Globus pallidus (tissue), 1 donor: ENCODE measurements at regions not wholly inside any gene's neighbourhood (a gene's known extent, or its start where the extent isn't known, plus 50 kb on each side); places are given as distances from the start of the nearest gene placed in this dataset.
A peak's percentile ranks its signal among the peaks of the same experiment; 100 is the strongest.
"Not testable (repeated sequence)": the region's sequence is repeated elsewhere in the genome, so short reads cannot be mapped to it uniquely, and the experiment has no call there.

Experiments
- DNase-seq: peaks from one replicate; pipeline ENCODE4 v3.0.0-alpha.2; 2015; ENCODE audit warnings: low spot score

DNA sequence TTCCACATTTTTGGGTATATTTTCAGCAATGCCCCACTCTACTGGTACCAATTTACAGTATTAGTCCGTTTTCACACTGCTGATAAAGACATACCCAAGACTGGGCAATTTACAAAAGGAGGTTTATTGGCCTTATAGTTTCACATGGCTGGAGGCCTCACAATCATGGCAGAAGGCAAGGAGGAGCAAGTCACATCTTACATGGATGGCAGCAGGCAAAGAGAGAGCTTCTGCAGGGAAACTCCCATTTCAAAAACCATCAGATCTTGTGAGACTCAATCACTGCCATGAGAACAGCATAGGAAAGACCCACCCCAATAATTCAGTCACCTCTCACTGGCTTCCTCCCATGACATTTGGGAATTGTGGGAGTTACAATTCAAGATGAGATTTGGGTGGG lies 722.9 kb downstream of the NTRK3 start:
- not testable (repeated sequence) for DNase-seq

DNA sequence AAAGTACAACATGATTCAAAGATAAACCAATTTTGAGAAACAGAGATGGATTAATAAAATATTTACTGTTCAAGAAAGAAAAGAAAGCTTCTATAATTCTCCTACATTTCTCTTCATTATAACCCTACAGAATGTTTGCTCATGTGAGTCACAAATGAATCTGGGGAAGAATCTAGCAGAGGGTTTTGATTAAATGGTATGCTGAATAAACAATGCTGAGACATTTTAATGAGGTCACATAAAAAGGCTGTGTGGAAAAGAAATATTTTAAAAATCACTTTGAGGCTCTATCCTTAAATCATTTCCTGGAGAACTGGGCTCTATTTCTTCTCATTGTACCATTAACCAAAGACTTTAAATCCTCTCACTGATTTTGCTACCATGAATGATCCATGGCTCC lies 727.7 kb downstream of the NTRK3 start:
- DNase-seq = no peak

DNA sequence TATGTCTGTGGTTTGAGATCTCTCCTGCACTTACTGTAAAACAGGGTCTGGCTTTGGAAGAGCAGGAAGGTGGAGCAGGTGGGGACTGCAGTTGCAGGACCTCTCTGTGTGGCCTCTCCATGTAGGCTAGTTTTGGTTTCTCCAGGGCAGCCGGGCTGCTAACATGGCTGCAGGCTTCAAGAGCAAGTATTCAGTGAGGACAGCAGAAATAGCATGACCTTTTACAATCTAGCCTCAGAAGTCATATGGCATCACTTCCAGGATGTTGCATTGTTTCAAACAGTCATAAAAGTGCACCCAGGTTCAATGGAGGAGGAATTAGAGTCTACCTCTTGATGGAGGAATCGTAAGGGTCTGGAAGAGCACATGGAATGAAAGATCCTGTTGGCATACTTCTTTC lies 728.7 kb downstream of the NTRK3 start:
- DNase-seq = no peak

DNA sequence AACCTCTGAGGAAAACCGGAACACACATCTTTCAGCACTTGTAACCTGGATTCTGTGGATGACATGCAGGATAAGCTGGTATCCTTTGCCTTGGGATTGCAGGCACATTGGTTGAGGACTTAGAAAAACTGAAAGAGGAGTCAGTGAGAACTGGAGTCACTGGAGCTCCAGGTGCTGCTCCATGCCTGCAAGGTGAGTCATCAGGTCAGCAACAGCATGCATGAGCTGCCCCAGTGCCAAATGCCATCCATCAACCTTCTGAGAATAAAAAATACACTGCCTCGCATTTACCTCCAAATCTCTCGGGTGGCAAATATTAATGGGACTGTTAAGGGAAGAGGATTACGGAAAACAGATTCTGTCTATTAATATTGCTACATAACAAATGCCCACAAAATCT lies 729.1 kb downstream of the NTRK3 start:
- no peak for DNase-seq

DNA sequence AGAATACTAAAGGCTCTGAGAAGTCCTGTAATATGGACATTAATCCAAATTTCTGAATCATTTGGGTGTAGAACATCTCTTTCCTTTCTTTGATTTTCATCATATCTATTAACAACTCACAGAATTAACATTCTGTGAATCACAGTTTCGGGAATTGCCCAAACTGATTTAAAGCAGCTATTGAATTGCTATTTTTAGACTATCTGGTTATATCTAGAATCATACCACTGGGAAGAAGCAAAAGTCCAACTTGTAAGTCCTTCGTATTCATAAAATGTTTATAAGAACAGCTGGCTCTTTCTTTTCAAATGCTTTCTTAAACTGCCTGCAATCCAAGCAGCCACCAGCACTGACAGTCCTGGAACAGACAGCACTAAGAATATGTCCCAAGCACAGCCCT lies 733.0 kb downstream of the NTRK3 start:
- DNase-seq = no peak

DNA sequence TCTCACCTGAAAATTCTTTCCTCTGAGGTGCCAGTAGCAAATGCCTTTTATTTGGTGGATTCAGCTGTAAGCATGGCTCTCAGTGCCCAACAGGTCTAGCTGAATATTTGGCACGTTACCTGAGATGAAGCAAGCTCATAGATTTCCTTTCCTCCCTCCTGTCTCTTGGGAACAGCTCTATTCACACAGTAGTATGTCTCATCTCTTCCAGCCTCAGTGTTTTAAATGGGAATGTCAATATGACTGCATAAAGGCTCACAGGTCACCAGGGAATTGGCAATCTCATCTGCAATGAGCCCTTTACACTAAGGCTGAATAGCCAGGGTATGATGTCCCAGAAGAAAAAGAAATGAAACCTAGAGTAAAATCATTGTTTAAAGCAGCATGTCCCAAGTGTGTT lies 733.5 kb downstream of the NTRK3 start:
- no peak for DNase-seq

DNA sequence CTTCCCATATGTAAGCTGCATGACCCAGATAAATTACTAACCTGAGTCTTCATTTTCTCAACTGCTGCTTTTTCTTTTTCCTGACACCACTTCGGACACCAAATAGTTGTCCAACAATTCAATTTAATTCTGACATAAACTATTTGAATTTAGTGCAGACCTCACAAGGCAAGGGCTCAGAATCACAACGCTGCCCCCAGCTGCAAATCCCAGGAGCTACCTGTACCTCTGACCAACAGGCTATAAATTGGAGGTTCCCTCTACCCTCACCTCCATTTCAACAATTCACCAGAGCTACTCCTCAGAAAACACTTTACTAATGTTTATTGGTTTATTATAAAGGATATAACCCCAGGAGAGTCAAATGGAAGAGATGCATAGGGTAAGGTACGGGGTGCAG lies 737.6 kb downstream of the NTRK3 start:
- DNase-seq = no peak

DNA sequence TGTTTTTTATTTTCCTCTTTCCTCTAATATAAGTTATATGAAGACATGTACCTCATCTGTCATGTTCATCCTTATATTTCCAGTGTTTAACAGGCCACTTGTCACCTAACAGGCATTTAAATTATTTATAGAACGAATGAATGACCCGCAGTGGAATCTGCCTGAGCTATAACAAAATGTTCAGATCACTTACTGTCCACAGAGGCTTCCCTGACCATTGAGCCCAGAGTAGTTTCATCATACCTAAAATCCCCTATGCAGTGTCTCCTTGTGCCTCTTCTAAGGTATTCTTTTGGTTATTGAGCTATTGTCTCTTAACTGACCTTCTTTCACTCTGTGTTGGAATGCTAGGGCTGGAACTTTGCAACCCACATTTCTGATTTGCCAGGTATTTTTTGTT lies 748.5 kb downstream of the NTRK3 start:
- no peak for DNase-seq

DNA sequence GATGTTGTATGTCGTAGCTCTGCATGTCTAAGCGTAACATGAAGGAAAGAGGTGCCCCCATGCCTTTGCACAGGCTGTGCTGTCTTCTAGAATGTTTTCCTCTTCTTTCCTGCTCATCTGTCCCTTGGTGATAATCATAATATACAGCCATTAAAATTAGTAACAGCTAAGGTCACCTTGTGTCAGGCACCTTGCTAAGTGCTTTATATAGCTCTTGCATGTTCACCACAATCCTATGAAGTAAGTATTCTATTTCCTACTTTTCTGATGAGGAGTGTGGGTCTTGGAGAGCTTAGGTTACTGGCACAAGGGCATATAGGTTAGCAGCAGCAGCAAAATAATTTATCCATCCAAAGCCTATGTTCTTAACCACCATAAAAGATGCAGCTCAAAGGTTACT lies 754.4 kb downstream of the NTRK3 start:
- DNase-seq = no peak

DNA sequence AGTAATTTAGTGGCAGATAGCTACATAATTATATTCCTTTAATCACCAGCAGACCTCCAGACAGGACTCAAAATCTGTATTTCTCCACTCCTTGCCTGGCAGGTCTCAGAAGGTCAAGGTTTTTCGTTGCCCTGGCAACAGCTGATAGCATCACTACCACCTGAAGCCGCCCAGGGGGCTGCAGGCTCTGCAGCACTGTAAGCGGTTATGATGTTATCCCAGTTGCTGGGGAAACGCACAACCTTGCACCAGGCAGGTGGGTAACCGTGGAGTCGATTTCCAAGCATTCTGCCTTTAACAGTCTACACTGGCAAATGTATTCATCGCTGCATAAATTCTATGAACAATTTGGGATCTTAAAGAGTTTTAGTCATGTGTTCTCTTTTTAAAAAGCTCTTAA lies 756.3 kb downstream of the NTRK3 start:
- DNase-seq = no peak

DNA sequence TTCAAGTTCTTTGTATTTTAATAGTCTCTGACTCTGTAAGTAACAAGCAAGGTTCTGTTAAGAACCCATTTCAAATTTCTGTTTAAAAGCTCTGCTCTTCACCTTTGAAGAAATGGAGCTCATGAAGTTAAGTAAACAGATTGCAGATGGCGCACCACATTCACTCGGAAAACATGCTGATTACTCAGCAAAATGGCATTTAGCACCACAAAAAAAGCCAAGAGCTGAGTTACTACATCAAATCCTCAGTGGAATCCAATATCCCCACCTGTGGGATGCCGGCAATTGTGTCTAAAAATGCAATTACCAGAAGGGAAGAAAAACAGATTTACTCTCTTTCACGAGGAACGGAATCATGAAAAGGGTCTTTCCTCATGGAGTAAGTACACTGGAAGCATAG lies 758.0 kb downstream of the NTRK3 start:
- no peak for DNase-seq

DNA sequence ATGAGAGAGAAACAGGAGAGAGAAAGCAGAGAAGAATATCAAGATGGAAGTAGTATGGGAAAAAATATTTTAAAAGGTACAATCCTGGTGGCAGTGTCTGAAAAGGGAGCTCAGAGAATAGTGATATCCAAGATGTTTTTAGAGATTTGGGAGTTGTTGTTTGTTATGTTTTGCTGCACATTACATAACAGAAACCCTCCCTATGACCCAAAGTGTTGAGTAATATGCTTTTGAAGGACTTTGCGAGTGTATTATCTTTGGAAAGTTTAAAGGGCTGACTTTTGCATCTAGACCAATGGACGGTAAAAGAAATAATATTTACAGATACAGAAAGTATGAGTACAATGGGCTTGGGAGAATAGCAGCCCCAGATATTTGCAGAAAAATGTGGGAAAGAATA lies 759.7 kb downstream of the NTRK3 start:
- no peak for DNase-seq

DNA sequence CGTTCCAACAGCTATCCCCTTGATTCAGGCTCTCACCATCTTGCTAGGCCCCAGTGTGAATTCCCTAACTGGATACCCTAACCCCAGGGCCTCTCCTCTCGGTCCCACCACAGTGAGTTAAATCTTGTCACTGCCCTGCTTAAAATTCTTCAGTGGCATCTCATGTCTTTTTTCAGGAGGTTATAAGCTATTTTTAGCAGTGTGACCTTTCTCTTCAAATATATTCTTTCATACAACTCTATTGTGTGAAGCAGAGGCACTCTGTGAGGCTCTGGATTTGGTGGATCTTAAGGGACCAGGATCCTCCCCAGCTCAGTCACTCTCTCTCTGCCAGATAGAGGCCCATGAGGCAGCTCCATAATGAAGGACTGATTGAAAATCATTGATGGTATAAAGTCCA lies 760.4 kb downstream of the NTRK3 start:
- no peak for DNase-seq

DNA sequence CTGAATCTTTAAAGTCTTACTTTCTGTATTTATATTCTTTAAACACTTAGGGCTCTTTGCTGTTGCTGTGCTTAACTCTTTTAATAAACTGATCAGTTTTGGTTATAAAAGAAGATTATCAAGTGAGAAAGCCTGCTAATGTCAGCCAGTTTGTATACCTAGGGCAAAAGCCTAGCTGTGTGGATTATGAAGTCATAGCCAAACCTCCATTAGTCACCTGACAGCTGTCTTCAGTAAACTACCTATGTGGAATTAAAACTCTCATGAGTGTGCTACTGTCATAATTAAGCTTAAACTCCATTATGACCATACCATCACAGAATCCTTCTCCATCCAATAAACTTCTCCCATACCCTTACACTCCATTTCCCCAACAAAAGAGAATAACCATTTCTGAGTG lies 762.7 kb downstream of the NTRK3 start:
- no peak for DNase-seq

DNA sequence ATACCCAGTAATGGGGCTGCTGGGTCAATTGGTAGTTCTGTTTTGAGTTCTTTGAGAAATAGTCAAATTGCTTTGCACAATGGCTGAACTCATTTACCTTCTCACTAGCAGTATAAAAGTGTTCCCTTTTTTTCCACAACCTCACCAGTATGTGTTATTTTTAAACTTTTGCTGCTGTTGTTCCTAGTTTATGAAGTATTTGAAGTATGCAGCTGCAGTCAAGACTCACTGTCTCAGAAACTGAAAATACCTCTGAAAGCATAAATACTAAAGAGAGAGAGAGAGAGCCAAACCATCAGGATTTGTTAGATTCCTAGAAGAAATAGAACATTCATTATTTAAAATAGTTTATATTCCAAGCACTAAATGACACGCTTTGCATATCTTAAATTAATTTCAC lies 764.2 kb downstream of the NTRK3 start:
- no peak for DNase-seq

DNA sequence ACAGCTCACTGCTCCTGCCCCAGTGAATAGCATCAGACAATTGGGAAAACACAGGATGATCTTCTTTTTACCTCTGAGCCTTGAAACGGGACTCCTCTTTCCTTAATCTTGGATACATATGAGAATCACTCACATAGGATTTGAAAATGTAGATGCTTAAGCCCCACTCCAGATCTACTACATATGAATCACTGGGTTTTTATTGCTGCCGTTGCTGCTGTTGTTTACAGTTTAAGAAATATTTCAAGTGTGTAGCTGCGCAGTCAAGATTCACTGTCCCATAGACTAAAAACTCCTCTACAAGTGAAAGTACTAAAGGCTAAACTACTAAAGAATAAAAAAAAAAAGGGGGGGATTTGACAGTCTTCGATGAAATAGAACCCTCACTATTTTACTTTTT lies 765.9 kb downstream of the NTRK3 start:
- DNase-seq = no peak

DNA sequence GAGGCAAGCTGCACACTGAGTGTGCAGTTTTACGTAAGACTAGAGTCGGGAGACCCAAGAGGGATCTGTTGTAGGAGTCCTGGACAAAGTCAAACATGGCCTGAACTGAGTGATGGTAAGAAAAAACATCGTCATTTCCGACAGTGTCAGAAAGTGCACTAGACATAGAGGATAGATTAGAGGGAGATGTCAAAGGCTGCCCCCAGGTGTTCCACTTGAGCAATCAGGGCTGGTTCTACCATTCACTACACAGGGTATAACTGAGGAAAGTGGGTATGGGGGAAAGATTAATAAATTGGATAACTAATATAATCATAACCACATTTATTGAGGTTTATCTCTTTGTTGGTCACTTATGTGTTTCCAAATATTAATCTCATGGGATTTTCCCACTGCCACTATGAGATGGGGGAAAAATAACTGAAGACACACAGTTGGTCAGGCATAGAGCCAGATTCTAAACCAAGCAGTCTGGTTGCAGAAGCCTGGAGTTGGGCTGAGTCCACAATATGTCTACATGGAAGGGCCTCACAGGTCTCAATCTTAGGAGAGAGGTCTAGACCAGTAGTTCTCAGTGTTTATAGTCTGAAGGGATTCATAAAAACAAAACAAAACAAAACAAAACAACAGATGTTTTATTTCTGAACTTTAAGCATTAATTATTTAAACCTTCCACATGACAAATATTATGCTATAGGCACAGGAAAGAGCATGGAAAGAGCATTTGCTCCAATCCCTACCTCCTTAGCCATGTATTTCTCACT lies 766.5 kb downstream of the NTRK3 start:
- peak; percentile 12 for DNase-seq

DNA sequence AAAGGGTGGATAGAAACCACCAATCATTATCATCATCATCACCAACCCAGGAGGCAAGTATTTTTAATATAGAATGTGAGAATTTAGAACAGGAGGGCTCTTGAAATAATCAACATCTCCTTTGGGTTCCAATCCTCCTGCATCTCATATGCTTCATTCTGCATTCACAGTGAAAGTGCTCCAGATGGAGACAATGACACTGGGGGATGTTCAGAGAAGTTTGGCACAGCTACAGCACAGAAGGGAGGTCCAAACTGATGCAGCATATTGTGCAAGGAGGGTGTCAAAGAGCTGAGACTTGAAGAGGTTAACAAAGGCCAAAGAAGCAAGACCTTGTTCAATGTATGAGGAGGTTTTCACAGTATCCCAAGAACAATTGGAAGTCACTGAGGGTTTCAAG lies 767.1 kb downstream of the NTRK3 start:
- DNase-seq = no peak

DNA sequence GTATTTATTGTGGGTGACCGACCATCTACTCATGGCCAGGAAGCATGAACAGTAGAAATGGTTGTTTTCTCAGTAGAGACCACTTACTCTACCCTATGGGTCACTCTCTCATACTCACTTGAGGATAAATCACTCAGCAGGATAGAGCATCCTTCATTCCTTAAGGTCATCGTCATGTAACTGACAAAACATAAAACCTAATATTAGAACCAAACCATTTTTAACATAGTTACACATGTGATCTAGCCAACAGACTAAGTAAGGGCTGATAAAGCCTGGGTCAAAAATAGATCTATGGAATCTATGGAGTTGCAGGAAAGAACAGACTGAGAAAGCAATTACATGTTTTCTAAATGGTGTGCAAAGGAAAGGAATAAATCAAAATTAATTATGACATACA lies 769.1 kb downstream of the NTRK3 start:
- DNase-seq = no peak

DNA sequence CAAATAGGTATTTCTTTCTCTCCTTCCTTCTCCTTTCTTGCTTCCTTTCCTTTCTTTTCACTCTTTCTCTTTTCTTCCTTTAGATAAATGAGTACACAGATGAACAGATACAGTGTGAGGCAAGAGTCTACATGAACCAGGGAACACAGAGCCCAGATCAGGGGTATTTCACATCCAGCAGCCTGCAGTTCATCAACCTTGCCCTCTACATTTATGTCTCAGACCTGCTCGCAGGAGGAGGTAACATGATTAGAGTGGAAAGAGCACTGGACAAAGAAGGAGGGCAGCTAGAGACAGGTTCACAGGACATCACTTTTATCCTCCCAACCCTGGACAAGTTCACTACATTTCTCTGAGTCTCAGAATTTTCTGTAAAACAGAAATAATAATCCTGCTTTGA lies 773.1 kb downstream of the NTRK3 start:
- DNase-seq = no peak

DNA sequence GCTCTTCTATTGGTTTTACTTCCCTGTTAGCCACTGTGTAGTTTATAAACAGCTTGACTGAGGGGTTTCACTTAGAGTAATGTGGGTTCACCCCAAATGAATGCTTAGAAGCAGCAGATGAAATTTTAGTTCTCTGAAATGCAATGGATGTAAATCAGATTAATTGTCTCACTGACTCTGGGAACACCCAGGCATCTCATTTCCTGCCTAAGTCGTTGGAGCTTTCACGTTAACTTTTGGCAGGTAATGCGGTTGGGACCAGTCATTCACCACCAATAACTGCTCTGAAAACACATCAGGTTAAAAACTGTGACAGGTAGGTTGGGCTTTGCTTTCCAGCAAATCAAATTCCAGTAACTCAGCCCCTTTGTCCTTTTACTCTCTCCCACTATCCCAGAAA lies 775.4 kb downstream of the NTRK3 start:
- no peak for DNase-seq

DNA sequence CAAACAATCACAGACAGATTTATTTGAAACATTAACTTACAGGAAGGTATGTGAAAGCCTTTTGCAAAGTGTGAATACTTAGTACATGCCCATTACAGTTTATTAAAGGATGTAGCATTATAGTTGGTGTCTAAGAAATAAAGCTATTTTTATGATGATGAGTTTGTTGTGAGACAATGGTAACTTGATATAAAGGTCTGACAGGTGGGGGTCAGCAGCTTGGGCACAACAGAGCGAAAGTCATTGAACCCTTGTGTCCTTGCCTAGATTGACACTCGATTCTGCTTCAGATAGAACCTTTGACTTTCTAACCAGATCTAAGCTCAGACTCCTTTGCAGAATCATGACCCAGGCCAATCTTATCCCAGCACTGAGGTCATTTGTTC lies 777.9 kb downstream of the NTRK3 start:
- no peak for DNase-seq

DNA sequence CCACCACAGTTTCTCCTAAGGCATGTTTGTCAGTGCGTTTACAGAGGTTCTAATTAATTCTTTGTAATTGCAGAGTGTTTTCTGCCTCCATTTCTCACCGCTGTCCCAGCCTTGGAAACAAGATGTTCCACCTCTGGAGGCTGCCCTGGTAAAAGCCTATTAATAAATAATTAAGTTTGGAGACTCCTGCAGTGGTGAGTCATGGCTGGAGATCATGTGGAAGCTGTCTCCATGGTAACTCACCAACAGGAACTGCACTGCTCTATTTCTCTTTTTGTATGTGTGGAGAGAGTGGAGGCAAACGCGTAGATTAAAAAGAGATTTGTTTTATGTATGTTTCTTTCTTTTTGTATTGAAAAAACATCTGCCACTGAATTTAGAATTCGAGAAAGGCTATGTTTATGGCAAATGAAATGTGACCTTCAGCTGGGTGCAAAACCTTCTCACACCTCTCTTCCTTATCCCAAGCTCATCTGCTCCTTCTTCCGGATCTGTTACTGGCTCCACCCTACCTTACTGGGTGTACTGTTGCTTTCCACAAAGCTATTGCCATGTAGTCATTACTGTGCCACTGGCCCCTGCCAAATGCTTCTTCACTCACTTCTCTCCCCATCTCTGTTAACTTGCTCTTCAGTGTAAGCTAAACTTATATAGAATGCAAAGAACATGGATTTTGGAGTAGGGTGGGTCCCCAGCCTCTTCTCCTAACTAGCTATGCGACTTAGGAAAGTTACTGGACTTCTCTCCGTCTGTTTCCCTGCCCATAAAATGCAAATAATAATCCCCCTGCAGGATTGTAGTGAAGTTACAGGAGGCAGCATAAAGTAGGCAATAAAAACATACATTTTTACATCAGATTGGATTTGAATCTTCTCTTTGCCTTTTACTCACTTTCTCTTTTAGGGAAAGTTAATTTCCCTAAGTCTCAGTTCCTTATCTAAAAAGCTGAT lies 778.5 kb downstream of the NTRK3 start:
- DNase-seq = peak; percentile 29

DNA sequence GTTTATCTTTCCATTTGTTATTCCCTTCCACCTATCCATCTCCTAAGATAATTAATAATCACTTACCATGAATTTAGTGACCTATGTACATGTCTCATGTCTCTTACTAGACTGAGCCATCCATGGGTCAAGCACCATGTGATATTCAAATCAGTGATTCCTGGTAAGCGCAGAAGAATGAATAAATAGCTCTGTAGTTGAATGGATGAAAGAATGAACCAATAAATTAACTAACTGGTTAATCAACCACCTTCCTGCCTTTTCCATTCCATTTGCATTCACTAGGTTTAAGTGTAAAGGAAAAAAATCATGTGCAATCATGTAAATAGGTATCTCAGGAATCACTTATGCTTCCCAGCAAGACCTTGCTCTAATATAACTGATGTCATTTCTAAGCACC lies 779.5 kb downstream of the NTRK3 start:
- no peak for DNase-seq
